SK-N-MC (cell line): ENCODE measurements at regions not wholly inside any gene's neighbourhood (a gene's known extent, or its start where the extent isn't known, plus 50 kb on each side); places are given as distances from the start of the nearest gene placed in this dataset.
"Not testable (repeated sequence)": the region's sequence is repeated elsewhere in the genome, so short reads cannot be mapped to it uniquely, and the experiment has no call there.

ENCODE experiments used
- DNase-seq: peaks from one replicate; pipeline ENCODE4 v3.0.0-alpha.2; 2011; ENCODE audit warnings: low read depth, low spot score
- H3K27ac ChIP-seq: fragments of 200-600 bp; sonication (generic); 2 replicates; pipeline ENCODE4 v1.5.1; 2016; ENCODE audit warnings: mixed run types
- H3K36me3 ChIP-seq: fragments of 200-600 bp; sonication (generic); 2 replicates; pipeline ENCODE4 v1.6.1; 2017; ENCODE audit warnings: antibody characterized with exemption, low read length, mixed read lengths; ENCODE audit not compliant: insufficient read depth
- H3K4me3 ChIP-seq: fragments of 200-600 bp; sonication (generic); 2 replicates; pipeline ENCODE4 v1.5.1; 2016
- H3K9ac ChIP-seq: fragments of 200-600 bp; sonication (generic); 2 replicates; pipeline ENCODE4 v1.8.0; 2017; ENCODE audit warnings: mixed run types, mixed read lengths; ENCODE audit not compliant: insufficient read length
- H3K9me3 ChIP-seq: fragments of 200-600 bp; sonication (generic); 2 replicates; pipeline ENCODE4 v1.6.1; 2017; ENCODE audit warnings: low read depth, mild to moderate bottlenecking, antibody characterized with exemption, low read length, moderate library complexity, mixed read lengths
- EZH2 ChIP-seq: fragments of 200-600 bp; sonication (generic); IDR thresholded peaks from one replicate; pipeline ENCODE4 v1.6.1; 2017; ENCODE audit warnings: antibody characterized with exemption
- FOXP2 ChIP-seq: optimal IDR thresholded peaks from 2 replicates; pipeline ENCODE3; 2011; ENCODE audit warnings: mild to moderate bottlenecking, moderate library complexity; ENCODE audit not compliant: insufficient read depth; ENCODE audit errors: extremely low read length, control extremely low read depth
- POLR2AphosphoS5 ChIP-seq: IDR thresholded peaks from 2 replicates; pipeline ENCODE4 v1.6.1; 2012; ENCODE audit warnings: mild to moderate bottlenecking, low read depth, low read length, borderline replicate concordance

DNA sequence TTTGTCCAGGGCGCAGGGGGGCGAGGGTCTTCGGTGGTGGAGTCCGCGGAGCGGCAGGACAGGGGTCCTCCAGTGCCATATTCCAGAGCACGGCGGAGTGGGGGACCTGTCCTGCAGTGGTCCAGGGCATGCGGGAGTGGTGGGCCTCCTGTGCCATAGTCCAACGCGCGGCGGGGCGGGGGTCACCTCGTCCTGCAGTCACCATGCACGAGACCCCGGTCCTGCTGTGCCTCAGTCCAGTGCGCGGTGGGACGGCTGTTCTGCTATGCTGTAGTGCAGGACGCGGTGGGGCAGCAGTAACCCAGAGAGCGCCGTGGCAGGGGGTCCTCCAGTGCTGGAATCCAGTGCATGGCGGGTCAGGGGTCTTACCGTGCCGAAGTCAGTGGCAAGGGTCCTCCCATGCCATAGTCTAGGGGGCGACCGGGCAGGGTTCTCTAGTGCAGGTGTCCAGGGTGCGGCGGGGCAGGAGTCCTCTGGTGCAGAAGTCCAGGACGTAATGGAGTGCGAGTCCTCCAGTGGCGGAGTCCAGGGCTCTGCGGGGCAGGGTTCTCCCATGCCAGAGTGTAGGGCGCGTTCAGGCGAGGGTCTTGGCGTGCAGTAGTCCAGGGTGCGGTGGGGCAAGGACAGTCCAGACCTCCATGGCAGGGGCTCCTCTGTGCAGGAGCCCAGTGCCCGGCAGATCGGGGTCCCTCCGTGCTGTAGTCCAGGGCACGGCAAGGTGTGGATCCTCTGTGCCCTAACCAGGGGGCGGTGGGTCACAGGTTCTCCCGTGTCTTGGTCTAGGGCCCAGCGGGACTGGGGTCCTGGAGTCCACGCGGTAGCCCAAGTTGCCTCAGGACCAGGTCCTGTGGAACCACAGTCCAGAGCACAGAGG lies 130.4 kb downstream of the CCDC74A start:
- no peak for TF ChIP-seq EZH2
- TF ChIP-seq POLR2AphosphoS5, result no peak
- TF ChIP-seq FOXP2, result no peak
- Histone ChIP-seq H3K36me3 (no peaks in the 10 kb centered on the region), H3K9ac (no peak overlapping the region), H3K4me3 (no peak overlapping the region), H3K27ac (no peak overlapping the region), H3K9me3 (no peaks in the 10 kb centered on the region)
- DNase-seq, result no peak

DNA sequence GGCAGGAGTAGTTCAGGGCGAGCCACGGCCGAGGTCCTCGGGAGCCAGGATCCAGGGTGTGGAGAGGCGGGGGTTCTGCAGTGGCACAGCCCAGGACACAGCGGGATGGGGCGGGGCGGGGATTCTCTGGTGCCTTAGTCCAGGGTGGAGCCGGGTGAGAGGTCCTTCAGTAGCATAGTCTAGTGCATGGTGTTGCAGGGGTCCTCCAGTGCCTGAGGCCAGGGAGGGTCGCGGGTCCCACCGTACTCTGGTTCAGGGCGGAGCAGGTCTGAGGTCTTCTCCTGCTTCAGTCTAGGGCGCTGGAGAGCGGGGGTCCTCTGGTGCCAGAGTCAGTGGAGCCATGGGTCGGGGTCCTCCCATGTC lies 131.1 kb downstream of the CCDC74A start:
- TF ChIP-seq POLR2AphosphoS5 (no peak), FOXP2 (no peak), EZH2 (no peak)
- H3K27ac ChIP-seq, result no peak overlapping the region
- DNase-seq, result no peak
- no peak overlapping the region for H3K4me3 ChIP-seq
- no peaks in the 10 kb centered on the region for H3K9me3 ChIP-seq
- no peaks in the 10 kb centered on the region for H3K36me3 ChIP-seq
- no peak overlapping the region for H3K9ac ChIP-seq

DNA sequence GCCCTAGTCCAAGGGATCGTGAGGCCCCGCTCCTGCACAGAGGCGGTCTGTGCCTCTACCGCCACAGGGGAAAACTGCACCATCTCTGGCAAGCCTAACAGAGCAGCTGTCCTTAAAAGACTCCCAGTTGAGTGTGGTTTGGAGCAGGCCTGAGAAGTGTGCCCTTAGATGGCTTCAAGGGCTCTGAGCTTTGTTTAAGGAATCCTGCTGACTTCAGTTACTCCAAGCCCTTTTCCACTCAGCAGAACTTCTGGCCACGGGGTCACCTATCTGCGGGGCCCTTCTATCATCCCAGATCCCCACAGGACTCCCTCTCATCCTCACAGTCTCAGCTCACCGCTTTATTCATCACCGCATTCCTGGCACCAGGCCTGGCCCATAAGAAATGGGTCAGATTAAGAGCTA lies 131.5 kb downstream of the CCDC74A start:
- Histone ChIP-seq H3K27ac (no peak overlapping the region), H3K9ac (no peak overlapping the region), H3K36me3 (no peaks in the 10 kb centered on the region), H3K9me3 (no peaks in the 10 kb centered on the region), H3K4me3 (no peak overlapping the region)
- no peak for DNase-seq
- no peak for TF ChIP-seq POLR2AphosphoS5
- no peak for TF ChIP-seq FOXP2
- TF ChIP-seq EZH2, result no peak

DNA sequence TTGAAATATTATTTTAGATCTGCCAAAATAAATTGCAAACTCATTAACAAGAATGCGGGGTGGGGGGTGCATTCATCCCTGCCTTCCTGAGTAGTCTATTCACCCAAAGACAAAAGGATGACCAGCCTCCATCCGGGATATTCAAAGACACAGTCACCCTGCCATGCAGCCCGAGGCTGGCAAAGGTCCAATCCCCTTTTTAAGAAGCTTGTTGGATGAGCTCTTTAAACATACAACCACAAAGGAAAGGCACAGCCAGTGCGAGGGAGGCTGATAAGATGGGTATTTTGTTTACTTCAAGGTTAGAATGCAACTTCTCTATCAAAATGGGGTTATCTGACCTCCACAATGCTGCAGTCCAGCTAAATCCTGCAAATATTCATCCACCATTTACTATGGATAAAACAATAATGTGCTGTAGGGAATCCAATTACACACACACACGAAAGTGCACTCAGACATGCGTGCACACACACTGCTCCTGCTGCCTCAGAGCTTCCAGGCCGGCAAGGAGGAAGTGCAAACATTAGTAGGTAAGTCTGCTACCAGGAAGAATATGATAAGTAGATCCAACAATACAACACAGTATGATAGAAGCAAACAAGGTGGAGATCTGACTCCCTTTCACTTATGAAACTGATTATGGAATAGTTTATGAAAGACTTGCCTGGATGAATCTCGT lies 133.6 kb downstream of the CCDC74A start:
- not testable (repeated sequence) for H3K27ac ChIP-seq, H3K9ac ChIP-seq, DNase-seq

DNA sequence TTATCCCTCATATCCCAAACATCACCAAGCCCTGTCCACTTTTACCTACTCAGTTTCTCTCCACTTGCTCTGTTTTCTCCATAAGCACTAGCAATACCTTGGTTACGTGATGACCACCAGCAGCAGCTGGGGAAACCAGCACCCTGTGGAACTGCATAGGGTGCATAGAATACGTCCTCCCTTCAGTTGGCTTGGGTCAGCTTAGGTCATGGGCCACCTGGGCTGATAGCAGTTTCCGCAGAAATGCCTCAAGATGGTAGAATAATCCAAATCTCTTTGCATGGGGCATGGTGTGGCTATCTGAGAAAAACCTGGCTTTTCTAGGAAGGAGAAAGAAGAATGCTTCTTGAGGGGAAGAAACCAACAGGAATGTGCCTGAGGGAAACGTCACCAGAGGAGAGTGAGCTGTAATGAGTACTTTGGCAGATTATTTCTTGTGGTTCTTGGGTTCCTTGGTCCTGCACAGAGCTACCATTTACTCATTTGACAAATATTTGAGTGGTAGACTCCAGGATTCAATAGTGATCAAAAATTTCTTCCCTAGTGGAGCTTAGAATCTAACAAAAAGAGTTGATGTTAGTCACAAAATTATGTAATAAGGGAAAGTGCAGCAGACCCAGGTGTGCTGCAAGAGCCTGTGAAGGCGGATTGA lies 134.3 kb downstream of the CCDC74A start:
- H3K27ac ChIP-seq, H3K9me3 ChIP-seq, DNase-seq, H3K4me3 ChIP-seq, H3K9ac ChIP-seq, H3K36me3 ChIP-seq: not testable (repeated sequence)

More for the DNA sequence above, 133.6 kb downstream of the CCDC74A start:
- H3K36me3 ChIP-seq, H3K4me3 ChIP-seq, H3K9me3 ChIP-seq: not testable (repeated sequence)

DNA sequence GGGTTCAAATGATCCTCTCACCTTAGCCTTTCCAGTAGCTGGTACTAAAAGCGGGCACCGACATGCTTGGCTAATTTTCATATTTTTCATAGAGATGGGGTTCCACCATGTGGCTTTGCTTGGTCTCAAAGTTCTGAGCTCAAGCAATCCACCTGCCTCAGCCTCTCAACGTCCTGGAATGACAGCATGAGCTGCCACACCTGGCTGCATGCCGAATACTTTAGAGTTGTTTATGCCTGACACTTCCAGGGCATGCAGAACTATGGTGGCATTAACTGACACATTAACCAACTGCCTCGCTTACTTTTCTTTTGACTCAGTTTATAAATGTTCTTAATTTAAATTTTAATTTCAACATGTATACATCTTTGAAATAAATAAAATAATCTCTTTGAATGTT lies 135.8 kb downstream of the CCDC74A start:
- H3K27ac ChIP-seq, DNase-seq, H3K9me3 ChIP-seq, H3K4me3 ChIP-seq, H3K9ac ChIP-seq, H3K36me3 ChIP-seq: not testable (repeated sequence)

- H3K4me3 ChIP-seq, H3K36me3 ChIP-seq, H3K27ac ChIP-seq, DNase-seq, H3K9ac ChIP-seq, H3K9me3 ChIP-seq: not testable (repeated sequence)
These were observed 138.0 kb downstream of the CCDC74A start for GRCh38 chr2:131665716-131666115.

- not testable (repeated sequence) for DNase-seq
These were observed 141.3 kb downstream of the CCDC74A start for GRCh38 chr2:131668794-131669540.

GRCh38 chr2:131671841-131672470 lies 144.3 kb downstream of the CCDC74A start:
- not testable (repeated sequence) for H3K9ac ChIP-seq, H3K9me3 ChIP-seq, DNase-seq, H3K36me3 ChIP-seq, H3K27ac ChIP-seq, H3K4me3 ChIP-seq

More at GRCh38 chr2:131668794-131669540, 141.3 kb downstream of the CCDC74A start:
- not testable (repeated sequence) for H3K9me3 ChIP-seq, H3K36me3 ChIP-seq, H3K27ac ChIP-seq, H3K9ac ChIP-seq, H3K4me3 ChIP-seq

- DNase-seq, H3K36me3 ChIP-seq, H3K9me3 ChIP-seq, H3K27ac ChIP-seq, H3K9ac ChIP-seq: not testable (repeated sequence)
- H3K4me3 ChIP-seq, result peak overlapping the region; percentile 83
These were observed 145.0 kb downstream of the CCDC74A start for GRCh38 chr2:131672471-131673399.
